Dermis microvascular lymphatic vessel endothelial cell (primary cell): ENCODE measurements at regions not wholly inside any gene's neighbourhood (a gene's known extent, or its start where the extent isn't known, plus 50 kb on each side); places are given as distances from the start of the nearest gene placed in this dataset.

ENCODE experiments used
- DNase-seq, 2 donors: peaks; one replicate each; pipeline versions ENCODE4 v3.0.0 to v3.0.0-alpha.2; 2010; ENCODE audit warnings: low read depth in 2 of 2

GRCh38 chr16:11473728-11474127, 113.0 kb downstream of the LITAF start:
- DNase-seq: no peak

- DNase-seq: no peak
Measured at GRCh38 chr16:11474617-11475291, 112.0 kb downstream of the LITAF start.

- DNase-seq: no peak
Measured at GRCh38 chr16:11475896-11476630, 110.7 kb downstream of the LITAF start.

GRCh38 chr16:11476676-11477075, 110.0 kb downstream of the LITAF start:
- DNase-seq: no peak

GRCh38 chr16:11478431-11479119, 108.1 kb downstream of the LITAF start:
- no peak for DNase-seq

- DNase-seq: no peak
Measured at GRCh38 chr16:11479916-11480315, 106.8 kb downstream of the LITAF start.

- no peak for DNase-seq
Measured at GRCh38 chr16:11480634-11481033, 106.1 kb downstream of the LITAF start.

GRCh38 chr16:11481987-11482386, 104.7 kb downstream of the LITAF start:
- peak in 1 of 2 donors; percentile 51 for DNase-seq

GRCh38 chr16:11482946-11483748, 103.6 kb downstream of the LITAF start:
- no peak for DNase-seq

GRCh38 chr16:11484691-11485258, 101.9 kb downstream of the LITAF start:
- DNase-seq: peak; percentile 59 to 91

GRCh38 chr16:11485676-11486075, 101.0 kb downstream of the LITAF start:
- DNase-seq: peak in 1 of 2 donors; percentile 29

- DNase-seq: no peak
Measured at GRCh38 chr16:11487289-11487688, 99.4 kb downstream of the LITAF start.

GRCh38 chr16:11488304-11488703, 98.4 kb downstream of the LITAF start:
- no peak for DNase-seq

GRCh38 chr16:11491524-11491923, 95.2 kb downstream of the LITAF start:
- no peak for DNase-seq

- no peak for DNase-seq
Measured at GRCh38 chr16:11492808-11493530, 93.8 kb downstream of the LITAF start.

GRCh38 chr16:11493531-11493929, 93.2 kb downstream of the LITAF start:
- DNase-seq: no peak

GRCh38 chr16:11494029-11494428, 92.7 kb downstream of the LITAF start:
- no peak for DNase-seq

GRCh38 chr16:11494433-11494832, 92.3 kb downstream of the LITAF start:
- DNase-seq: no peak

GRCh38 chr16:11495066-11495407, 91.7 kb downstream of the LITAF start:
- no peak for DNase-seq
